Islet precursor cell (in vitro differentiated cells): ENCODE measurements at regions not wholly inside any gene's neighbourhood (a gene's known extent, or its start where the extent isn't known, plus 50 kb on each side); places are given as distances from the start of the nearest gene placed in this dataset.
"Not testable (repeated sequence)": the region's sequence is repeated elsewhere in the genome, so short reads cannot be mapped to it uniquely, and the experiment has no call there.

Source experiments
- DNase-seq: peaks from one replicate; pipeline ENCODE4 v3.0.0-alpha.2; 2018

DNA sequence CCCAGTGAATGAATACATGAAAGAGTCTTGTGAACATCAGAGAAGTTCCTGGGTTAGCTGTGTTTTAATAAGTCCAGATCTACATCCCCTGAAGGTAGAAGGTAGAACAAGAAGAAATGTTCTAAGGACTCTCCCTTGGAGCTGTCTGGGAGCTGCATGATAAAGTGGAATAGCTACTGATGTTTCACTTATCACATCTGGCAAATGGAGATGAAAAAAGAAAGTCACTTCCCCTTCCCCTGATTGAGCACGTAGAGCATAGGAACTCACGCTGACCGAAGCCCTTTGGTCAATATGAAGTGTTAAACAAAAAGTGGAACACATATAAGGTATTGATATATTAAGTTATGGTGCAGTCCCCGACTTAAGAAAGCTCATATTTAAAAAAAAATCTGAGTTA is 53.2 kb upstream of the PARP1 start:
- no peak for DNase-seq

DNA sequence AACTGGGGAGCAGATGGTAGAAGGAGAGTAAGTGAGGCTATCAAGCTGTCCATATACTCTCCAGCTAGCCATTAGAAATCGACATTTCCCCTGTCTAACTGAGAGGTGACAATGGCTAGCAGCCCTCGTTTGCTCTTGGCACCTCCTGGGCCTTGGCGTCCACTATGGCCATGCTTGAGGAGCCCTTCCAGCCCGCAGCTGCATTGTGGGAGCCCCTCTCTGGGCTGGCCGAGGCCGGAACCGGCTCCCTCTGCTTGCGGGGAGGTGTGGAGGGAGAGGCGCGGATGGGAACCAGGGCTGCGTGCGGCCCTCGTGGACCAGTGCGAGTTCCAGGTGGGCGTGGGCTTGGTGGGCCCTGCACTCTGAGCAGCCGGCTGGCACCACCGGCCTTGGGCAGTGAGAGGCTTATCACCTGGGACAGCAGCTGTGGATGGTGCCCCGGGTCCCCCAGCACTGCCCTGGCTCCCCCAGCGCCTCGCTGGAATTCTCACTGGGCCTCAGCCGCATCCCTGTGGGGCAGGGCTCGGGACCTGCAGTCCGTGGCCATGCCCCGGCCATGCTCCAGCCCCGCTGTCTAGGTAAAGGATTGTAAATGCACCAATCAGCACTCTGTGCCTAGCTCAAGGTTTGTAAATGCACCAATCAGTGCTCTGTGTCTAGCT is 56.2 kb upstream of the PARP1 start:
- DNase-seq: no peak

DNA sequence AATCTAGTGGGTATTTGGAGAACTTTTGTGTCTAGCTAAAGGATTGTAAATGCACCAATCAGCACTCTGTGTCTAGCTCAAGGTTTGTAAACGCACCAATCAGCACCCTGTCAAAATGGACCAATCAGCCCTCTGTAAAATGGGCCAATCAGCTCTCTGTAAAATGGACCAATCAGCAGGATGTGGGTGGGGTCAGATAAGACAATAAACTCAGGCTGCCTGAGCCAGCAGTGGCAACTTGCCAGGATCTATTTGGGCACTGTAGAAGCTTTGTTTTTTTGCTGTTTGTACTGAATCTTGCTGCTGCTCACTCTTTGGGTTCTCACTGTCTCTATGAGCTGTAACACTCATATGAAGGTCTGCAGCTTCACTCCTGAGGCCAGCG is 56.7 kb upstream of the PARP1 start:
- not testable (repeated sequence) for DNase-seq

DNA sequence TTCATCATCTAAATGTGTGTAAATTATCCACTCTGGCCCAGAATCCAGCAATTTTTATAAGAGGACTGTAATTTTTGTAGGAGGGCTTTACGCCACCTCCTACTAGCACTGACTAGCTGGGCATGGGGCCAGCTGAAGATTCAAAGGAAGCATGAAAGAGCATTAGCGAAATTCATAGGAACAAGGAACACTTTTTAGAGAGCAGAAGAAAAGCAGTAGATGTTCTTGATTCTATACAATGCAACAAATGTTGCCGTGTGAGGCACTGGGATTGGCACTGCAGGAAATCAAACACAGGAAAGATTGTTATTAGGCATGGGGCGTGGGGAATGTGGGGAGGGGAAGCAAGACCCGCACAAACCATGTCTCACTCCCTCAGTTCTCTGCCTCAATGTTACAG is 58.4 kb upstream of the PARP1 start:
- no peak for DNase-seq

DNA sequence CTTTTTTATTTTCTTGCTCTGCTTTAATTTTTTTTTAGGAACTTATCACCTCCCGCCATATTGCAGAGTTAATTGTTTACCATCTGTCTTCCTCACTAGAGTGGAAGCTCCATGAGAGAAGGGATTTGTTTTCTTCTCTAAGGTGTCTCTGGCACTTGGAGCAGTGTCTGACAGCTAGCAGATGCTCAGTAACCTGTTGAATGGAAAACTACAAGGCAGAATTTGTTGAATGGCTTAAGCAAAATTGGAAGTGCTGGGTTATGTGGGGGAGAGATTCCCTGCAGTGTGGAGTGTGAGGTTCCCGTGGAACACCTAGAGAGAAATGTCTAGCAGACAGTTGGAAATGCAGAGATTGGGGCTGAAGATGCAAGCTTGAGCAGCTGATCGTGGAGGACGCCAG is 59.5 kb upstream of the PARP1 start:
- DNase-seq: no peak

DNA sequence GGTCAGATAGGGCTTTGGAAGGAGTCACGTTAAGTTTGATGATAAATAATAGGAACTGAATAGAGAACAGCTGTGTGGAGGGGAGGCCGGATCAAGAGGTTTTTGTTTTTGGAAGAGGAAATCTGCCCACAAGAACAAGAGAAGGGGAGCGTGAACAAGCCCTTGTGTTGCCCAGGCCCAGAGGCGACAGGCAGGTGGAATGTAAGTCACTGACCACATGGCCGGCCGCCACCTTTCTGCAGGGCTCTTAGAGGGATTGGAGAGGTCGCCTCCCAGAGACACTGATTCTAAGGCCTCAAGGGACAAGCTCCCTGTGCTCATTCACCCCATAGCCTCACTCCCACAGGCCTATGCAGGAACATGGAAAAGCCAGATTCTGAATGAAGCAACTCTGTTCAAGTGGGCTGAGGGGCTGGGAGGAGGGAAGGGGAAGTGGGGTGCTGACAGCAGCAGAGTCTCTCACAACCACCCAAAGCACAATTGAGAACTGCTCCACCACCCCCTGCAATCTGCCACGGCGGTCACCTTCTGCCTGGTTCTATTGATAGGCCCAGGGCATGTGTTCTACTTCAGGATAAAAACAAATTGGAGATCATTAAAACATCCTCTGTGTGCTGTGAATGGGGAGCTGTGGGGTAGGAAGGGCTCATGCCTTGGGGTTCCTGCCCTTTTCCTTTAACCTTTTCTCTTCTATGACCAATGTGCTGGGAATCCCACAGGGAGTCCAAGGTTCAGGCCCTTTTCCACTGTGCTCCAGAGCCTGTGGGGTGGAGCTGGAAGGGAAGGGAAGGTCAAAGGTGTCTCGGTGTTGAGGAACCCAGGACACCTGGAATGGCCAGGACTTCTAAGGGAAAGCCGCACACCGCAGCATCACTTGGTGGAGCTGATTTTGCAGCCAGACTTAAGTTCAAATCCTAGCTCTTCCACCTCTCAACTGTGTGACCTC is 63.3 kb upstream of the PARP1 start:
- no peak for DNase-seq

DNA sequence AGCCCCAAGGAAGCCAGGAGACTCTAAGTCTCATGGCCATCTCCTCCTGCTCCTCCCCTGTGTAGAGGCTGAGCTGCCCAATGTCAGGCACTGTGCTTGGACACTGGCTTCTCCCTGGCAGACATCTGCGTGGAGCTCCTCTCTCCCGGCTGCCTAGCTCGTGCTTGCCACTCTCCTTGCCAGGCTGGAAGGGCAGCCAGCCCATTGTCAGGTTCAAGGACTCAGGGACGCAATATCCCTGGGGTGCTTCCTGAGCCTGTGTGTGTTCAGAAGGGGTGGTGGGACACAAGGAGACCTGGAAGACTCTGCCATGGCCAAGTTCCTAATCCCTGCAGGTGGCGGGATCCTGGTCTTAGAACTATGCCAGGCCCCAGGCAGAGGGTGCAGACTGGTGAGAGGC is 65.4 kb upstream of the PARP1 start:
- DNase-seq: no peak

DNA sequence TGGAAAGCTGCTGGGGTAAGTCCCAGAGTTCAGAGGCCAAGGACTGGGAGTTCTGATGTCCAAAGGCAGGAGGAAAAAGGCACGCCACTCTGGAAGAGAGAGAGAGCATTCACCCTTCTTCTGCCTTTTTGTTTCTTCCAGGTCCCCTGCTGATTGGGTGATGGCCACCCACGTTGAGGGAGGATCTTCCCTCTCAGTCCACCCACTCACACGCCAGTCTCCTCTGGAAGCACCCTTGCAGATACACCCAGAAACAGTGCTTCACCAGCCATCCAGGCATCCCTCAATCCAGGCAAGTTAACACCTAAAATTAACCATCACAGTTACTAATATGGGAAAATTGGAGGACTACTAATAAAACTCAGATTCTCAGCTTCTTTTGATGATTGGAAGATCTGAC is 66.1 kb upstream of the PARP1 start:
- no peak for DNase-seq

DNA sequence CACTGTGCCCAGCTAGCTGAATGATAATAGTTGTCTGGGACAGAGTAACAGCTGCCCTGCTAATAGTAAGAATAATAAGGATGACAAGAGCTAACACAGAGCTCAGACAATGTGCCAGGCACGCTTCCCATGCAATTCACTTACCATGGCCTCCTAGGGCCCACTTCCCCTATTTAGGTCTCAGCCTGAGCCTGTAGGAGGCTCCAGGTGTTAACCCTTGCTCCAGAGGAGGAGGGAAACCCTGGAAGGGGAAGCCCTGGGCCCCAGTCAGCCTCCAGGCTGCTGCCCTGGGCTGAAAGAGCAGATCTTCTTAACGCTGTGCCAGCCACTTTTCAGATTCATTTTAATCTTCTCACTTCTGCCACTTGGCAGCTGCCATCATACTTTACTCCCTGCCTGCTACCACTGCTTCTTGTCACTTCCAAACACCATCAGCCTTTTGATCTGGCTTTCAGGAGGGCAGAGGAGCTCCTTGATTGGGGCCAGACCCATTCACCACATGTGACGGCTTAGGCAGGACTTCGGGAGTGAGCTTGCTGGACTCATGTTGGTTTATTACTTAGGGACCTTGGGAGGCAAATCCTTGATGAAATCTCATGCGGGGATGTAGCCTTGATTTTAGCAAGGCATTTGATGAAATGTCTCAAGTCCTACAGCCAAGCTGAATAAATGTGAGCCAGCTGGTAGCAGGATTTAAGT is 66.7 kb upstream of the PARP1 start:
- DNase-seq: no peak

DNA sequence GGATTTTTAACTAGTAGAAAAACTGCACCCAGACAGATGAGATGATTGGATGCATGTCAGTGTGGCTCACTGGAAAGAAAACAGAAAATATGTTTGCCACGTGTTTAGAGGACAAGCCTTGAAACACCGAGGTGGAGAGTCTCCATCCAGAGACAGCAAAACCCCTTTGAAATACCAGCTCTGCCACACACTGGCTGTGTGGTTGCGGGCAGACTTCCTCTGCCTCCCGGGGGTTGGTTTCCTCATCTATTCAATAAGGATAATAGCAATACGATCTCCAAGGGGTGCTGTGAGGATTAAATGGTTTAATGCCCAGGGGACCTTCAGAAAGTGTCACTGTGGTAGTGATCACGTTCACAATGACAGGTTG is 67.2 kb upstream of the PARP1 start:
- no peak for DNase-seq

DNA sequence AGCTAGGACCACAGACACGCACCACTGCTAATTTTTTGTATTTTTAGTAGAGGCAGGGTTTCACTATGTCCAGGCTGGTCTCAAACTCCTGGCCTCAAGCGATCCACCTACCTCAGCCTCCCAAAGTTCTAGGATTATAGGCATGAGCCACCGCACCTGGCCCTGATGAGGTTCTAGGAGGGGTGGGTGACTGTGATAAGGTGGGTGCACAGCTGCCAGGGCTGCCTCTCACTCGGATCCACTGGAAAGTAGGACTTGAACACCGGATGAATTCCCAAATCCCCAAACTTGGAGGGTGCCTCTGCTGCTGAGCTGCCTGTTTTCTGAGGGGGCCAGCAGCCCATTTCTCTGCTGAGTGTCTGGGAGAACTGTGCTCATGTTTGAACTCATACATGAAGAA is 68.2 kb upstream of the PARP1 start:
- DNase-seq: no peak

DNA sequence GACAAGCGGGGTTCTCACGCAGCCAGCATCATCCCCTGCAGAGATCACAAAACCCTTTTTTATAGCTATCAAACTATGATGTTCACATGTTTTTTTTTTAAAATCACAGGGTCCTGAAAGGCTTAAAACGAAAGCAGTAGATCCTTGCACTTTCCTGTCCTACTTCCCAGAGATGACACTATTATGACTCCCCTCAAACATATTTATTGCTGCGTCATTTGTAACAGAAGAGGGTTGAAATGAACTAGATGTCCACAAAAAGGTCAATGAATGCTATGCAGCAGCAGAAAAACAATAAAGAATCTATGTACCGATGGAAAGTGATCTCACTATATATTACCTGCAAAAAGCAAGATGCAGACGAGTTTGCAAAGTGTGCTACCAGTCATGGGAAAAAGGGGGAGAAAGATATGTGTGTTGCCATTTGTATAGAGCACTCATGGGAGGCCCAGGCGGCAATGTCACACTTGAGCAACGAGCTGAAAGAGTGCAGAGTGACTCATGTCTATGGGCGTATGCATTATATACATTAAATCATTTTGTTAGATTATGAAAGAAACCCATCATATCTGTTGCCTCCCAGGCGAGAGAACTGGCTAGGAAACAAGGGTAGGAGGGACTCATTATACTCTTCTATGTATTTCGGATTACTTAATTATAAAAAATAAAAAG is 68.9 kb upstream of the PARP1 start:
- DNase-seq: no peak

DNA sequence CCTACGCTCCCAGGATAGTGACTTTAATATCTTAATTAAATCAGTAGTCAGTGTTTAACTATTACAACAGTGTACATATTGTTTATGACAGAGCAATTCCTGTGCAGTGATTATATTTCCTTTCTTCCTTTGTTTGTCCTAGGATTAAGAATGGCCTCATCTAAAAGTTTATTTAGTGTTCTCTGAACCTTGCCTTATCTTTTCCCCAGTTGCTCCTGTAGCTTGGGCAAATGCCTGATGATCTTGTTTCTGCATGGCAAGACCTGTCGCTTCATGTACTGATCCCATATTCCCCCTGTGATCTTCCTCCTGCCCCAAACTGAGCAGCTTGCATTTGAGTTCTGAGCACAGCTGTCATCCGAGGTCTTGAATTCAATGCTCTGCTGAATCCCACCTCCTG is 69.1 kb upstream of the STUM start:
- DNase-seq: no peak

DNA sequence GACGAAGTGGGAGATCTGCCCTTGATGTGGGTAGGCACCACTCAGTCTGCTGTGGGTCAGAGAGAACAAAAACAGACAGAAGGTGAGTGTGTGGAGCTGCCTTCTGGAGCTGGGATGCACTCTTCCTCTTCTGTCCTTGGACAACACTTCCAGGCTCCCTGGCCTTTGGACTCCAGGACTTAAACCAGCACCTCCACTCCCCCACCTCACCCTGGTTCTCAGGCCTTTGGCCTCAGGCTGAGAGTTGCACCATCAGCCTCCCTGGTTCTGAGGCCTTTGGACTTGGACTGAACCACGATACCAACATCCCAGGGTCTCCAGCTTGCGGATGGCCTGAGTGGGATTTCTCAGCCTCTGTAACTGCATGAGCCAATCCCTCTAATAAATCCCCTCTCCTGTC is 68.1 kb upstream of the STUM start:
- DNase-seq: no peak

DNA sequence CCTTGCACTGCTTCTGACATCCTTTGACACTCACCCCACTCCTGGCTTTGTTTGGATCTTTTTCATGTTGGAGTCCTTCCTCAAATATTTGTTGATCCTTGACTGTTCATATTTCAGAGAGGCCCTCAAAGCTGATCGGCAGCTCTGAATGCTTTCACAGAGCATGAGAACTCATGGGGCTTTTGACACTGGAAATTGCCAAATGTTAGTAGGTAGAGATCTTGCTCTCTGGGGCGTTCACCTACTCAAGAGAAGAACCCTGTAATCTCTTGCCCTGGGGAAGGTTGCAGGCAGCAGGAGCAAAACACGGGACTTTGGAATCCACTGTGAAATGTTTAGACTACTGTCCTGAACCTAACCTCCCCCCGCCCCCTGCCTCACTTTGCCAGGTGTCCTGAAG is 67.4 kb upstream of the STUM start:
- DNase-seq: no peak

DNA sequence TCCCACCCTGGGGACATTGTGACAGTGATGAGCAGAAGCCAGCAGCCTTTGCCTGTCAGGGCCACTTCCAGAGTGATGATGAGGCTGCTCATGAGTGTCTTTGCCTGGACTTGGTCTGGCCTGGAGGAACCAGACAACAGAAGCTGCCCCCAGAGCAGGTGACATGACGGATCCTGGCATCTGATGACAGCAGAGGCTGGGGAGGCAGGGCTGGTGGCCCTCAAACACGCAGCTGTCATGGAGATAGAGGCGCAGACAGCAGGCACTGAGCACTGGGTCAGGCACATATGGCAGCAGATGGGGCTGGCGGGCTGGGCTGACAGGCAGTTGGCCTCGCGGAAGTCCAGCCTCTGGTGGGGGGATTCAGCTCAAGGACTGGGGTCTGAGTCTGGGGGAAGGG is 66.4 kb upstream of the STUM start:
- no peak for DNase-seq

DNA sequence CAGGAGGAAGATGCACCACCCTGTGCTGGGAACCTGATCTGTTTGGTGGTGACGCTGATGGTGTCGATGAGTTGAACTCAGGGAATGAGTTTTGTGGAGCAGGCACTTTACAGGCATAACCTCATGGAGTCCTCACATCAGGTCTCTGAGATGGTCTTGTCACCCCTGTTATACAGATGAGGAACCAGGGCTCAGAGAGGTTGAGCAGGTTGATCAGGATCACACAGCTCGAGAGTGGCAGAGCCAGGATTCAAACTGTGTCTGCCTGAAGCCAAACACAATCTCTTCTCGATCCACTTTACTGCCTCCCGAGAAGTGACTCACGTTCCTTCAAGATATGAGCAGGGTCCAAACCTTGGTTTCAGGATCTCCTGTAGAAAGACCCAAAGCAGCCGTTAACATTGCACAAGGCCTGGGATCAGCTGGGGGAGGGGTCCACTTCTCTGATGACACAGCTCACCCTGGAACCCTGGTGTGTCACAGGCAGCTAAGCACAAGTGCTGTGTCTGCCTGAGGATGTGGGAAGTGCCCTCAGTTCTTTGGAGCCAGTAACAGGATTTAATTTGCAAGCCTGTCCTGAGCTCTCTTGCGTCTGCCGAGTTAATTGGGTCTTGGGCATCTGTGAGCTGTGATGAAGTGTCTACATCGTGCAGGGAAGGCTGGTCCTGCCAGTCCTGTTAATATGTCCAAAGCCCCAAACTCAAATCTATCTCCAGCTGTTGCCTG is 65.4 kb upstream of the STUM start:
- DNase-seq: peak; percentile 81

DNA sequence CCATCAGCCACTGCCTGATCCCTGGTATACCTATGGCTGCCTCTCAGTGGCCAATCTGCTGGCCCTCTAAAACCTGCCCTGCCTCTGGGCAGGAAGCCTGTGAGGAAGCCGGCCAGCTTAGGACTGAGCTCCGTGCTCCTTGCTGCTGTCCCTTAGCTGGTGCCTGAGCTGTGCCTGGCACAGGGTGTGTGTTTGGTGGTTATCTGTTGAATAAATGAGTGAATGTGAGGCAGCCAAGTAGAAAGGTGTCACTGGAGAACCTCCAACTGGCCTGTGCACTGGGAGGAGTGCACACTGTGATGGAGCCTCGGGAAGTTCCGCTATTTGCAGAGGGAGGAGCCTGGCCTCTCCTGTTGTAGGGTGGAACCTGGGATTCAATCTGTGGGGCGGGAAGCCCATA is 63.4 kb upstream of the STUM start:
- DNase-seq: peak; percentile 21

DNA sequence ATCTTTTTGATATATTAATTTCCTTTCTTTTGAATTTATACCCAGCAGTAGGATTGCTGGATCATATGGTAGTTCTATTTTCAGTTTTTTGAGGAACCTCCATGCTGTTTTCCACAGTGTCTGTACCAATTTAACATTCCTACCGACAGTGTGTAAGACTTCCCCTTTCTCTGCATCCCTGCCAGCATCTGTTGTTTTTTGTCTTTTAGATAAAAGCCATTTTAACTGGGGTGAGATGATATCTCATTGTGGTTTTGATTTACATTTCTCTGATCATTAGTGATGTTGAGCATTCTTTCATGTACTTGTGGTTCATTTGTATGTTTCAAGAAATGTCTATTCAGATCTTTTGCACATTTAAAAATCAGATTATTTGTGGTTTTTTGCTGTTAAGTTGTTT is 62.4 kb upstream of the STUM start:
- DNase-seq: no peak

DNA sequence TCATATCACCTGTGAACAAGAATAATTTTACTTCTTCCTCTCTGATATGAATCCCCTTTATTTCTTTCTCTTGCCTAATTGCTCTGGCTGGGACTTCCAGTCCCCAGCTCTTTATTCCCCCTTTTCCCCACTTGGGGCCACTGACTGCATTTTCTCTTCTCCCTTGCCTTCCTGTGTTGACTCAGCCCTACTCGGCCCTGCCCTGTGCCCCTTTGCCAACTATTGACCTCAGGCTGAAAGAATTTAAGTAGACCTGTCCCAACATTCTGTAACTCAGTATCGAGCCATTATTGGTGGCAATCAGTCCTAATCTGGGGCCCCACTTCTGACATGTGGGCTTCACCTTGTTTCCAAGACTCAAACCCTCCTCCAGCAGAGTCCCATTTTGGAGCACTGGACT is 60.6 kb upstream of the STUM start:
- DNase-seq: peak; percentile 28

DNA sequence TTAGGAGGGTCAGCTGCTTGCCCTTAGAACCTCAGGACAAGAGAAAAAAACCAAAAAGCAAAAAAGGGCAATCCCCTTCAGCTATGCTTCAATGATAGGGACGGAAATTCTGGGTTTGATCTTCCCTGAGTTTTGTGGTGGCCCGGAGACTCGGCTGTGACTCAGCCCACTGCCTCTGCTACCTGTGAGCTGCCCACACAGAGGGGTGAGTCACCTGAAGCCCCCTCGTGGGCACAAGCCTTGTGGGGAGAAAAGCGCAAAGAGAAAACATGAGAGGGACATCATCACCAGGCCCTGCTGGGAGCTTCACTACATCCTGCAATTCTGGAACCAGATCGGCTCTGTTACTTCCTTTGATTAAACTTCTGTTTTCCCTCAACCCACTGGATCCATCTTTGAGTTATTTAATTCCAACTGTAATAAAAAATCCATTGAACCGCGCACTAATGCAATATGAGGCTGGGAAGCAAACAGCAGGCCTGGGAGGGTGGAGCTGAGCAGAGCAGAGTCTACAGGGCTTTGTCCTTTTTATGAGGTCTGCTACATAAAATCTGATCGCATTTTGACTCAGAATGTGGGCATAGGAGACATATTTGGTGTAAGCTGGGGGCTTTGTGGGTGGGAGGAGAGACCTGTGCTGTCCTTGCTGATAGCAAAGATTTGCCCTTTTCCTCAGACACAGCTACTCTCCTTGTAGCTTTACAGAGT is 58.7 kb upstream of the STUM start:
- peak; percentile 41 for DNase-seq

DNA sequence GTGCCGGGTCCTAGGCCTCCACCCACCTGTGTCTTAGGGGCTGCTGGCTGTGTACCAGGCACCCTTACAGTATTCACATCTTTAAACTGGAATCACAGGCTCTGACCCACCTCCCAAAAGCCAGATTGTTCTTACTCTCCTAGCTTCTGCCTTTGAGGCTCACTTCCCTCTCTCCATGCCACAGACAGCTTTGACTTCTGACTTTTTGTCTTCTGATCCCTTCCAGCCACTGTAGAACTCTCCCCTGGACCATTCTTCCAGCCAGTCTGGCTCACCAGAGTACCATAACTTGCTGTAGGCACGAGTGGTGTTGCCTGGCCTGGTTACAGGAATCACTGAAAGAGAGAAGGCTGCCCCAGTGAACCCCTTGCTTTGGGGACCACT is 58.1 kb upstream of the STUM start:
- peak; percentile 26 for DNase-seq
